DND-41 (cell line): ENCODE measurements at regions not wholly inside any gene's neighbourhood (a gene's known extent, or its start where the extent isn't known, plus 50 kb on each side); places are given as distances from the start of the nearest gene placed in this dataset.

Experiments used
- ATAC-seq: fragments of 200-7000 bp; cut with Tn5 transposase; 3 replicates; pipeline ENCODE4 v1.9.1; 2021; ENCODE audit warnings: low read depth; ENCODE audit not compliant: insufficient read depth
- DNase-seq: peaks from one replicate; pipeline ENCODE4 v3.0.0-alpha.2; 2020
- H2AFZ ChIP-seq: 2 replicates; pipeline ENCODE4 v1.6.0; 2012; ENCODE audit warnings: low read depth, low read length
- H3K27ac ChIP-seq: 2 replicates; pipeline ENCODE4 v1.5.1; 2012; ENCODE audit warnings: low read length, inconsistent platforms
- H3K27me3 ChIP-seq: fragments of 200-600 bp; sonication (generic); 2 replicates; pipeline ENCODE4 v1.6.0; 2012; ENCODE audit warnings: low read length, mild to moderate bottlenecking, inconsistent platforms; ENCODE audit not compliant: insufficient read depth, poor library complexity
- H3K36me3 ChIP-seq: 2 replicates; pipeline ENCODE4 v1.5.1; 2012; ENCODE audit warnings: low read length, inconsistent platforms; ENCODE audit not compliant: insufficient read depth
- H3K4me1 ChIP-seq: 2 replicates; pipeline ENCODE4 v1.5.1; 2012; ENCODE audit warnings: mild to moderate bottlenecking, low read length; ENCODE audit not compliant: insufficient read depth
- H3K4me2 ChIP-seq: 2 replicates; pipeline ENCODE4 v1.6.0; 2012; ENCODE audit warnings: mild to moderate bottlenecking, moderate library complexity, low read length, inconsistent platforms; ENCODE audit not compliant: insufficient read depth
- H3K4me3 ChIP-seq, 2 experiments: fragments of 200-600 bp in 1 of 2; shearing (Covaris generic) in 1 of 2; 2 replicates each; pipeline ENCODE4 v1.5.1; 2012 to 2016; ENCODE audit warnings: inconsistent platforms in 2 of 2, low read length in 2 of 2, mild to moderate bottlenecking in 2 of 2, low read depth in 1 of 2, moderate library complexity in 1 of 2
- H3K79me2 ChIP-seq: 2 replicates; pipeline ENCODE4 v1.6.0; 2012; ENCODE audit warnings: low read length, inconsistent platforms; ENCODE audit not compliant: insufficient read depth
- H3K9ac ChIP-seq: 2 replicates; pipeline ENCODE4 v1.6.0; 2012; ENCODE audit warnings: low read depth, mild to moderate bottlenecking, inconsistent platforms, low read length, moderate library complexity
- H3K9me3 ChIP-seq: 2 replicates; pipeline ENCODE4 v1.5.1; 2012; ENCODE audit warnings: low read length, moderate library complexity, mild to moderate bottlenecking, inconsistent platforms; ENCODE audit not compliant: insufficient read depth, severe bottlenecking
- H4K20me1 ChIP-seq: 2 replicates; pipeline ENCODE4 v1.6.0; 2012; ENCODE audit warnings: low read length; ENCODE audit not compliant: insufficient read depth
- CTCF ChIP-seq: IDR thresholded peaks from 2 replicates; pipeline ENCODE4 v1.5.1; 2012; ENCODE audit warnings: borderline replicate concordance, low read length, moderate library complexity, mild to moderate bottlenecking; ENCODE audit not compliant: poor library complexity, severe bottlenecking; ENCODE audit errors: extremely low read depth
- EZH2 ChIP-seq: IDR thresholded peaks from 3 replicates; pipeline ENCODE4 v1.6.1; 2012; ENCODE audit warnings: borderline replicate concordance, low read depth, mild to moderate bottlenecking, moderate library complexity, low read length, inconsistent platforms; ENCODE audit not compliant: severe bottlenecking

GRCh38 chr5:68028131-68028727 is 187.3 kb upstream of the PIK3R1 start:
- Histone ChIP-seq H3K79me2 (no peaks in the 10 kb centered on the region), H3K4me1 (no peaks in the 10 kb centered on the region), H4K20me1 (no peaks in the 10 kb centered on the region), H3K4me3 (no peak overlapping the region), H3K9ac (no peak overlapping the region), H3K4me2 (no peak overlapping the region), H2AFZ (no peak overlapping the region), H3K9me3 (no peaks in the 10 kb centered on the region), H3K27me3 (no peaks in the 10 kb centered on the region), H3K36me3 (no peaks in the 10 kb centered on the region), H3K27ac (no peak overlapping the region)
- no peak for ATAC-seq
- TF ChIP-seq EZH2 (no peak), CTCF (no peak)
- no peak for DNase-seq

GRCh38 chr5:68027519-68027918 is 188.0 kb upstream of the PIK3R1 start:
- H2AFZ ChIP-seq, result no peak overlapping the region
- no peak overlapping the region for H3K4me3 ChIP-seq
- TF ChIP-seq EZH2 (no peak), CTCF (no peak)
- no peaks in the 10 kb centered on the region for H4K20me1 ChIP-seq
- no peaks in the 10 kb centered on the region for H3K27me3 ChIP-seq
- no peak overlapping the region for H3K9ac ChIP-seq
- no peak for ATAC-seq
- H3K36me3 ChIP-seq, result no peaks in the 10 kb centered on the region
- H3K4me2 ChIP-seq, result no peak overlapping the region
- no peak overlapping the region for H3K27ac ChIP-seq
- H3K9me3 ChIP-seq, result no peaks in the 10 kb centered on the region
- DNase-seq, result no peak
- H3K79me2 ChIP-seq, result no peaks in the 10 kb centered on the region
- H3K4me1 ChIP-seq, result no peaks in the 10 kb centered on the region

GRCh38 chr5:68026092-68026885 is 189.3 kb upstream of the PIK3R1 start:
- ATAC-seq, result no peak
- no peaks in the 10 kb centered on the region for H3K27me3 ChIP-seq

More at GRCh38 chr5:68026092-68026885, 189.3 kb upstream of the PIK3R1 start:
- no peak for DNase-seq
- Histone ChIP-seq H3K4me1 (no peaks in the 10 kb centered on the region), H3K4me2 (no peak overlapping the region), H3K79me2 (no peaks in the 10 kb centered on the region), H3K4me3 (no peak overlapping the region), H3K9me3 (no peaks in the 10 kb centered on the region), H3K9ac (no peak overlapping the region), H2AFZ (no peak overlapping the region), H4K20me1 (no peaks in the 10 kb centered on the region), H3K36me3 (no peaks in the 10 kb centered on the region), H3K27ac (no peak overlapping the region)
- TF ChIP-seq EZH2, result no peak
- no peak for TF ChIP-seq CTCF
